C4-2B (cell line): ENCODE measurements at regions not wholly inside any gene's neighbourhood (a gene's known extent, or its start where the extent isn't known, plus 50 kb on each side); places are given as distances from the start of the nearest gene placed in this dataset.

Source experiments
- ZFX ChIP-seq: fragments of 450-650 bp; IDR thresholded peaks from 2 replicates; pipeline ENCODE4 v1.6.1; 2017
- TF ChIP-seq, protein P1 (sequence below): fragments of 450-650 bp; conservative IDR thresholded peaks from 2 replicates; pipeline ENCODE4 v1.5.1; 2017; ENCODE audit warnings: mild to moderate bottlenecking

DNA sequence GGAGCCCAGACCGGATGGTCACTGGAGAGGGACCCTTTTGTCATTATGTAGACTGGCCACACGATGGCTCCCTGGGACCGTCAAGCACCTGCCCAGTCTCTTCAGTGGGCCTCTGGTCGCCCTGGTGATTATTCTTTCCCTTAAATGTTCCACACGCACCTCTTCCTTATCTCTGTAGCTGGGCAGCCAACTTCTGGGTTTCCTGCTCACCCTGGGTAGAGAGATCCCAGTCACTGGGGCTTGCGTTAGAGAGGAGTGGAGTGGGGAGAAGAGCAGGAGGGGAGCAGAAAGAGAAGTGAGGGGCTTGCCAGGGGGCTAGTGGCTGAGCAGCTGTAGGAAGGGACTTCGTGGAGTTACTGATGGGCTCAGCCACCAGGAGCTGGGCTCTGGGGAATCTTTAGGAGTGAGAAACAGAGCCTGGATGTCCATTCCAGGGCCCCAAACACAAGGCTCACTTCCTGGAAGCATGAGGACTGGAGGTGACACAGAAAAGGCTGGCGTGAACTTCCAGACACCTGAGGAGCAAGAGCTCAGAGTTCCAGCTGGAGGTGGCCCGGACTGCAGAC lies 150.1 kb downstream of the DHX35 start:
- TF ChIP-seq, protein P1, sequence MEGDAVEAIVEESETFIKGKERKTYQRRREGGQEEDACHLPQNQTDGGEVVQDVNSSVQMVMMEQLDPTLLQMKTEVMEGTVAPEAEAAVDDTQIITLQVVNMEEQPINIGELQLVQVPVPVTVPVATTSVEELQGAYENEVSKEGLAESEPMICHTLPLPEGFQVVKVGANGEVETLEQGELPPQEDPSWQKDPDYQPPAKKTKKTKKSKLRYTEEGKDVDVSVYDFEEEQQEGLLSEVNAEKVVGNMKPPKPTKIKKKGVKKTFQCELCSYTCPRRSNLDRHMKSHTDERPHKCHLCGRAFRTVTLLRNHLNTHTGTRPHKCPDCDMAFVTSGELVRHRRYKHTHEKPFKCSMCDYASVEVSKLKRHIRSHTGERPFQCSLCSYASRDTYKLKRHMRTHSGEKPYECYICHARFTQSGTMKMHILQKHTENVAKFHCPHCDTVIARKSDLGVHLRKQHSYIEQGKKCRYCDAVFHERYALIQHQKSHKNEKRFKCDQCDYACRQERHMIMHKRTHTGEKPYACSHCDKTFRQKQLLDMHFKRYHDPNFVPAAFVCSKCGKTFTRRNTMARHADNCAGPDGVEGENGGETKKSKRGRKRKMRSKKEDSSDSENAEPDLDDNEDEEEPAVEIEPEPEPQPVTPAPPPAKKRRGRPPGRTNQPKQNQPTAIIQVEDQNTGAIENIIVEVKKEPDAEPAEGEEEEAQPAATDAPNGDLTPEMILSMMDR: peak; percentile 88
- no peak for TF ChIP-seq ZFX
